ENCODE measurements at regions not wholly inside any gene's neighbourhood (a gene's known extent, or its start where the extent isn't known, plus 50 kb on each side); places are given as distances from the start of the nearest gene placed in this dataset.

GRCh38 chr3:144114767-144115166 is 143.1 kb downstream of the DIPK2A start:
- TF ChIP-seq CTCF (IDR thresholded peaks at IDR 0.05) (no peak), POLR2AphosphoS5 (IDR thresholded peaks at IDR 0.05) (no peak), POLR2A (IDR thresholded peaks at IDR 0.05) (no peak)
